ENCODE measurements at regions not wholly inside any gene's neighbourhood (a gene's known extent, or its start where the extent isn't known, plus 50 kb on each side); places are given as distances from the start of the nearest gene placed in this dataset.

DNA sequence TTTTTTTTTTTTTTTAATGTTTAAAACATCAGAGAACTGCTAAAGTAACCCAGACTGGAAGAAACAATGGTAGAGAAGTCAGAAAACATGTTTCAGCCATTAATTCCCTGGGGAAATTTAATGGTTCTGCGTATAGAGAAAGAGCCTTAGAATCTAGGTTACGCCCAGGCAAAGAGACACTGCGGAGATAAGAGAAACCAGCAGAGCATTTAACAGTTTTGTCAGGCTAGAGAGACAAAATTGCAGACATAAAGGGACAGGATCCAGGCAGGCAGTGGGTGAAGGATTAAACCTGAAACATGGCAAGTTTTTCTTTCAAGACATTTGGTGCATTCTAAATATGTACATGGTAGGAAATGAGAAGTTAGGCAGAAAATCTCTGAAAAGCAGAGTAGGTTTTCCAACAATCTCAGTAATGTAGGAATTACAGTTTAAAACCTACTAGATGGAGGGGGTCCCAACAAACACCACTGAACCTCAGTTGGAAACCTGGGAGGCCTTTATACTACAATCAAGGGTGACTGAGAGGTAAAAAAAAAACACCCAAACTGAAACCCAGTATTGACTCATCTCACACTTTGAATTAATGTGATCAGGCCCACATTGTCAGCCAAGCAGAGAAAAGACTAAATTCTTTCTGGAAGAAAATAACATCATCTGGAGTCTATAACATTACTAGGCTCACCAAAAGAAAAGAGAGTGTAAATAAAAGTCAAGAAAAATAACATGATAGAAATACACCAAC is 254.2 kb upstream of the NWD2 start:
- Mint-ChIP-seq H3K9me3 (peaks cover 10% of the 10 kb centered on the region), H3K36me3 (ENCODE audit: low read depth) (no peaks in the 10 kb centered on the region), H3K27me3 (no peaks in the 10 kb centered on the region), H3K4me1 (no peaks in the 10 kb centered on the region), H3K27ac (no peak overlapping the region), H3K4me3 (no peak overlapping the region)
- TF ChIP-seq, protein P1, sequence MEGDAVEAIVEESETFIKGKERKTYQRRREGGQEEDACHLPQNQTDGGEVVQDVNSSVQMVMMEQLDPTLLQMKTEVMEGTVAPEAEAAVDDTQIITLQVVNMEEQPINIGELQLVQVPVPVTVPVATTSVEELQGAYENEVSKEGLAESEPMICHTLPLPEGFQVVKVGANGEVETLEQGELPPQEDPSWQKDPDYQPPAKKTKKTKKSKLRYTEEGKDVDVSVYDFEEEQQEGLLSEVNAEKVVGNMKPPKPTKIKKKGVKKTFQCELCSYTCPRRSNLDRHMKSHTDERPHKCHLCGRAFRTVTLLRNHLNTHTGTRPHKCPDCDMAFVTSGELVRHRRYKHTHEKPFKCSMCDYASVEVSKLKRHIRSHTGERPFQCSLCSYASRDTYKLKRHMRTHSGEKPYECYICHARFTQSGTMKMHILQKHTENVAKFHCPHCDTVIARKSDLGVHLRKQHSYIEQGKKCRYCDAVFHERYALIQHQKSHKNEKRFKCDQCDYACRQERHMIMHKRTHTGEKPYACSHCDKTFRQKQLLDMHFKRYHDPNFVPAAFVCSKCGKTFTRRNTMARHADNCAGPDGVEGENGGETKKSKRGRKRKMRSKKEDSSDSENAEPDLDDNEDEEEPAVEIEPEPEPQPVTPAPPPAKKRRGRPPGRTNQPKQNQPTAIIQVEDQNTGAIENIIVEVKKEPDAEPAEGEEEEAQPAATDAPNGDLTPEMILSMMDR (IDR thresholded peaks at IDR 0.05), result no peak
- ChIA-PET POLR2A (no interaction called here), CTCF (no interaction called here)
- intact Hi-C loops (cut with micrococcal nuclease), result no loop called here
- no peak for ATAC-seq (ENCODE audit: low read depth)
- no peak for DNase-seq

DNA sequence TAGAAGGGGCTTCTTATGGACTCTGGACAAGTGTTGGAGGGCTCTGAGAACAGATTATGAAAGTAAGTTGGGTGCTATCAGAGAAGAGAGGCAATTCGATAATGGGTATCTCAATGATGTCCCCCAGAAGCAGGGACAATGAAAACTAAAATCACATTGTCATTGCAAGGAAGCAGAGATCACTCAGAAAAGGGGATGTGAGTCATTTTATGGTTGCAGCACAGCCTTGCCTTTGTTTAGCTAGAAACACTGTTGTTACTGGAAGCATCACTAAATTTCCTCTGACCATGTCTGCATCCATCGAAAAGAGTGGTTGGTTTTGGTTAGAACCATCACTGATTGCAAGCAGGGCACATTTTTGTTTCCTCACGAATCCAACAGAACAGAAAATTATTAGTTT is 246.8 kb upstream of the NWD2 start:
- no peak overlapping the region for H3K27ac Mint-ChIP-seq
- H3K9me3 Mint-ChIP-seq, result no peaks in the 10 kb centered on the region
- no peaks in the 10 kb centered on the region for H3K36me3 Mint-ChIP-seq (ENCODE audit: low read depth)
- H3K4me1 Mint-ChIP-seq, result no peaks in the 10 kb centered on the region
- no peak overlapping the region for H3K4me3 Mint-ChIP-seq
- DNase-seq, result no peak
- H3K27me3 Mint-ChIP-seq, result no peaks in the 10 kb centered on the region
- ChIA-PET CTCF (no interaction called here), POLR2A (no interaction called here)
- intact Hi-C loops (cut with micrococcal nuclease), result no loop called here
- TF ChIP-seq, protein P1 (IDR thresholded peaks at IDR 0.05), result no peak
- no peak for ATAC-seq (ENCODE audit: low read depth)

DNA sequence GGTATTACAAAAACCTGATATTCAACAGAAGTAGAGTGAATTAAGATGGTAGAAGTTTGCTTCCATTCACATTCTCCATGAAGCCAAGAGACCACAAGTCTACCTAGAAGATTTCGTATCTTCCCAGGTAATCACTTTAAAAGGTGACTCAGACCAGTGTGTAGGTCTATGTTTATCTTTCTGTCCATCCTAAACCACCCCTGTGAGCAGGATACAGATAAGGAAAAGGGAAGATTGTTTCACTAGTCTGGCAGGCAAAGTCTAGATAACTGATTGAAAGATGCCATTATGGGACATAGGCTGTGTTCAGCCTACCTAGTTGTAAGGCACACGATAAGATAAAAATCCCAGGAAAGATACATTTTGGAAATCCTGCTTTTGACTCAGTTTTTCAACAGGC is 244.3 kb upstream of the NWD2 start:
- intact Hi-C loops (cut with micrococcal nuclease), result no loop called here
- POLR2A ChIA-PET, result no interaction called here
- ATAC-seq (ENCODE audit: low read depth), result no peak

DNA sequence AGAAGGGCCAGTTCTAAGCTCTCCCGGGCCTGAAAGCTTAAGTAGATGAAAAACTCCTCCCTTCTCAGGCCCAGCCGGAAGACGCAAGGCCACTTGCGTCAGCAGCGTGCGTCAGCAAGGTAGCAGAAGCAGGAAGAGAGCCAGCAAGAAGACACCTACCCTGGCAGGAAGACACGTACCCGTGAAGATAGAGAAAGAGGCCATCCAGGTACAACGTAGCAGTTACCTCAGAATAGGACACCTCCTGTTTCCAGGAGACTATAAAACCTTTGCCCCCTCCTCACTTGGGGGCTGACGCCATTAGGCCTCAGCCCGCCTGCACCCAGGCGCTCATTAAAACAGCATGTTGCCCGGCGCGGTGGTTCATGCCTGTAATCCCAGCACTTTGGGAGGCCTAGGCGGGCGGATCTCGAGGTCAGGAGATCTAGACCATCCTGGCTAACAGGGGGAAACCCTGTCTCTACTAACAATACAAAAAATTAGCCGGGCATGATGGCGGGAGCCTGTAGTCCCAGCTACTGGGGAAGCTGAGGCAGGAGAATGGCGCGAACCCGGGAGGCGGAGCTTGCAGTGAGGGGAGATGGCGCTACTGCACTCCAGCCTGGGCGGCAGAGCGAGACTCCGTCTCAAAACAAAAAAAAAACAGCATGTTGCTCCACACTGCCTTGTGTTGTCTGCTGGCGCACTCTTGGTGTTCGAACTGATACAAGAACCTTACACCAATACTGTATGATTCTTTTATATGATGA is 242.7 kb upstream of the NWD2 start:
- no peak overlapping the region for H3K4me3 Mint-ChIP-seq
- DNase-seq (no peak), ATAC-seq (ENCODE audit: low read depth) (no peak)
- intact Hi-C loops (cut with micrococcal nuclease), result no loop called here
- no peaks in the 10 kb centered on the region for H3K36me3 Mint-ChIP-seq (ENCODE audit: low read depth)
- no peaks in the 10 kb centered on the region for H3K27me3 Mint-ChIP-seq
- ChIA-PET CTCF (no interaction called here), POLR2A (no interaction called here)
- H3K27ac Mint-ChIP-seq, result no peak overlapping the region
- H3K9me3 Mint-ChIP-seq, result peaks cover 3% of the 10 kb centered on the region
- TF ChIP-seq, protein P1 (IDR thresholded peaks at IDR 0.05), result no peak
- no peaks in the 10 kb centered on the region for H3K4me1 Mint-ChIP-seq

More for the DNA sequence above, 244.3 kb upstream of the NWD2 start:
- no peak overlapping the region for H3K4me3 Mint-ChIP-seq
- TF ChIP-seq, protein P1 (IDR thresholded peaks at IDR 0.05), result no peak
- no peaks in the 10 kb centered on the region for H3K4me1 Mint-ChIP-seq
- no peak for DNase-seq
- H3K9me3 Mint-ChIP-seq, result peaks cover 3% of the 10 kb centered on the region
- no peaks in the 10 kb centered on the region for H3K27me3 Mint-ChIP-seq
- no peaks in the 10 kb centered on the region for H3K36me3 Mint-ChIP-seq (ENCODE audit: low read depth)
- no peak overlapping the region for H3K27ac Mint-ChIP-seq
- CTCF ChIA-PET, result no interaction called here

DNA sequence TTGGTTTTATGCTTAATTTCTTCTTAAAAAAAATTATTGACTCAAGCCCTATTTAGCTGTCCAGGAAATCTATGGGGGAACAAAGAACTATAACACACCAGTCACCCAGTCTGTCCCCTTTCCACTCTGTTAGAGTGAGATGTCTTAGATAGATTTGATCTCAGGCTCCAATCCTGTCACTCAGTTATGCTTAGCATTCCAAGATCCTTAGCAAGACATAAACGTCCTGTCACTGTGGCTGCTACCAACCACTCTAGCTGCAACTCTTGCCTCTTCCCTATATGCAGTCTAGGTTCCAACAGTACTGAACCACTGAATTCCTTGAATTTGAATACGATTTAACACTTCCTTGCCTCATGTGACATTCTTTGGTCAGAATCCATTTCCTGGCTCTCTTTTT is 241.9 kb upstream of the NWD2 start:
- no peak for DNase-seq
- TF ChIP-seq, protein P1 (IDR thresholded peaks at IDR 0.05), result no peak
- no peak overlapping the region for H3K4me3 Mint-ChIP-seq
- H3K27me3 Mint-ChIP-seq, result no peaks in the 10 kb centered on the region
- H3K27ac Mint-ChIP-seq, result no peak overlapping the region
- CTCF ChIA-PET, result no interaction called here
- no peak for ATAC-seq (ENCODE audit: low read depth)
- no peaks in the 10 kb centered on the region for H3K36me3 Mint-ChIP-seq (ENCODE audit: low read depth)
- POLR2A ChIA-PET, result no interaction called here
- no peaks in the 10 kb centered on the region for H3K4me1 Mint-ChIP-seq
- H3K9me3 Mint-ChIP-seq, result peaks cover 3% of the 10 kb centered on the region
- intact Hi-C loops (cut with micrococcal nuclease), result no loop called here

Measured in activated B cell treated with CpG ODN at 0.5 μM for 24 hours (primary cell).